HG03571 (cell line): ENCODE measurements at regions not wholly inside any gene's neighbourhood (a gene's known extent, or its start where the extent isn't known, plus 50 kb on each side); places are given as distances from the start of the nearest gene placed in this dataset.
"Not testable (repeated sequence)": the region's sequence is repeated elsewhere in the genome, so short reads cannot be mapped to it uniquely, and the experiment has no call there.

Experiments used
- ATAC-seq: cut with Tn5 transposase; IDR thresholded peaks from one replicate; pipeline ENCODE4 v1.9.1; 2021; ENCODE audit not compliant: unreplicated experiment

- ATAC-seq = no peak
Observed at GRCh38 chr3:137820366-137820765, 56.3 kb downstream of the SOX14 start.

- no peak for ATAC-seq
Observed at GRCh38 chr3:137835096-137835495, 71.0 kb downstream of the SOX14 start.

DNA sequence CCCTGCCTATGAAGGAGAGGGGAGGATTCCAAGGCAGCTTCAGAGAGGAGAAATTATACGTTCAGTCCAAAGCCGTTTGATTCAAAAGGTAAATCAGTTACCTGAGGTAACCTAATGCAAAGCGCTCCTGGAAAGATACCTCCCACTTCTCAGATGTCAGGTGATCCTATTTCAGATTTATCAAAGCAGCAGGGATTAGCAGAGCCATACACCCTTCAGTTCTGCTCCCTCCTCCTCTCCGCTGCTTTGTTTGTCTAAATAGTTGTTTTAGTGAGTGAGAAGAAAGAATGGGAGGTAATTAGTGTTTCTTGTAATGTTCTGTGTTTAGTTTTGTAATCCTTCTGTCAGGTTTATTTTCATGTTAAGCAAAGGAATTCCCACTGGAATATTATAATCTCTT lies 81.1 kb downstream of the SOX14 start:
- ATAC-seq = no peak

DNA sequence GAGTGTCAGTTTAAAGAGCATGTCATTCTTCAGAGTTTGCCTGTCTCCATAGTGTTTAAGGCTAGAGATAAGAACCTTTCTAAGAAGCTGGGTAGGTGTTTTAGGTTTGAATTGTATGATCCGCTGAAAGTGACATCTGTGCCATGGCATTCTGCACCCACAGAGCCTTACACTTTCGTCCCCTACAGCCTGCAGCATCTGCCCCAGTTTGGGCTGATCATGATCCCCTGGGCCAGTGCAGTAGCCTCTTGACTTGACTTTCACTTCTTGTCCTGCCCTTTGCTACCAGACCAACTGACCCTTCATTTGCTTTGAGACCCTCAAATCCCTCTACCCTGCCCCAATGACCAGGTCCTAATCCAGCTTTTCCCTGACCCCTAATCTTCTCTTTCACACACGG lies 81.6 kb downstream of the SOX14 start:
- ATAC-seq = no peak

DNA sequence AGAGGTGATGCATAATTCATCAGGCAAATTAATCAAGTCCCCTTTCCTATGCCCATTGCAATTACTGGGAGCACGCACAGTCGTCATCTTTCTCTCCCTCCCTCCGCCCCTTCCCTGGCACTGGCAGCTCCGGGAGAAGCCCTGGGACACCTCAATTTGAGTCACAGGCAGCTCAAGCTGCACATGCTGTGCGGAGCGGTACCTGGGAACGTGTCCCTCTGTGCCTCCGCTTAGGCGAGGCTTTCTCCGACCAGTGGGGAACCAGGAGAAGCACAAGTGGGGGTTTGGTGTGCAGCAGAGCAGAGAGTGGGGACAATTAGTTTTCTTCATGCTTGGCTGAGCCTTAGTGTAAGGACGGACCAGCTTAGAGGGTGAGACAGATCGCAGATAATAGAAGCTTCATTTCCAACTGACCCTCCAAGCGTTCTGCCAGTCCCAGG lies 88.3 kb downstream of the SOX14 start:
- no peak for ATAC-seq

DNA sequence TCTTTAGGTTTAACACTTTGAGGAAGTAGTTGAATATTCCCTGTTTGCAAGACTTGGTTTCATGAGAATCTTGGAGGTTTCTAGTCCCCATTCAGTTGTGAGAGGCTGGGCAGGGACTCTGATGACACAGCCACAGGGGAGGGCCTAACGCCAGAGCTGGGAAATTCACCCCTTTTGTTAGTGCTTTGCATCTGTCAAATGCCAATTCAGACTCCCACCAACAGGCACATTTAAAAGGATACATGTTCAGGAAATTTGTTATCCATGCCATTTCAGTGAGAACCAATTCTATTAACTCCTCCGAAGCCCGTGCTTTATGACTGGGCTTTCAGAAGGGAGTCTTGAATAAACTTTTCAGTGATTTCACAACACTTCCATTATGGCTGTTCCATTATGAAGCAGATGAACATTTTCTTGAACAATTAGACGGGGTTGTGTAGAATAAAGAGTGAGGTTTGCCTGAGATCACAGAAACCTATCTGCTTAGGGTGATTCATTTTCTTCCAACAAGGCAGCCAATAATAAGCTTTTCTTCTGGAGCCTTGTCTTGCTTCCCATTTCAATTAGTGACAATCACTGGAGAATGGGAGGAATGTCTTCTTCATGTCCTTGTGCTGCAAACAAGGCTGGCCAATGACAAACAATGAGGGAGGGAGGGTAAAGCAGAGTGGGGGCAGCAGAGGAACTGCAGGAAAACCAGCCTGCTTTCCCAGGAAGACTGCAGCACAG lies 90.6 kb downstream of the SOX14 start:
- ATAC-seq = no peak

DNA sequence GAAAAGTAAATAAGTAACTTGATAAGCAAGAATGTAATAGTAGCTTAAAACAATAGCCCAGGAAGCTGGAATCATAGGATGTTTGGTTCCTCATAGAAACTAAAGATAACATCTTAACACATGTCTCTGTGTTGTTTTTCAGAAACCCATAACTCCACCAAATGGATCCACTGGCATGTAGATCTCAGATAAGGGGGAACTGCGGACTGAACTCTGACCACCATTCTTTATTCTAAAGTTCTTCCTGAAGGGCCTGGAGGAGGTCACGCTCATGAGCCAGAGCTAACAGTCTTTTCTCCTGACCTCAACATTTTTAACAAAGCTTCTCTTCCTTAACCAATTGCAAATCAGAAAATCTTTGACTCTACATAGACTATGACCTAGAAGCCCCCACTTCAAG lies 101.9 kb downstream of the SOX14 start:
- no peak for ATAC-seq

DNA sequence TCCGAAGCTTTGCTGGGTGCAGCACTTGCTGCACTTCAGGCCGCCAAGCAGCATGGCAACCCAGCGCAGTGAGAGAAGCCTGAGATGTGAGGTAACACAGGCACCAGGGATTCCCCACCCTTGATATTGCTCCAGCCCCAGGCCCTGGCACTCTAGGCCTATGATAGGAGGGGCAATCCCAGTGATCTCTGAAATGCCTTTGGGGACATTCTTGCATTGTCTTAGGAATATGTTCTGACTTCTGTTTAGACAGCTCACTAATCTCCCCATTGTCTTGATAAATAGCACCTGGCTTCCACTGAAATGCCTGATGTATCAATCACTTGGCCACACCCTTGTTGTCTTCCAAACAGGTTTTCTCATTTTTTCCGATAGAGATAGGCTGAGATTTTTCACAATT lies 102.8 kb downstream of the SOX14 start:
- ATAC-seq = no peak

DNA sequence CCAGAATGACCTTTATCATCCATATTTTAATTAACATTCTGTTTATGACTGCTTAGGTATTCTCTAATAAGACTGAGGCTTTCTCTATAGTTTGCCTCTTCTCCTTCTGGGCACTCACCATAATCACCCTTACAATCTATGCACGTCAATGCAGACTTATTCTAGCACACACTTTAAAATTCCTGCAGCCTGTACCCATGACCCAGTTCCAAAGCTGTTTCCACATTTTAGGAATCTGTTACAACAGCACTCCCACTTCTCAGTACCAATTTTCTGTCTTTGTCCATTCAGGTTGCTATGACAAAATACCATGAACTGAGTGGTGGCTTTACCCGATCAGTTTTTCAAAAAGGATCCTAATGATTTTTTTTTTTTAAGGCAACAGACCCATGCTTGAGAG lies 103.5 kb downstream of the SOX14 start:
- ATAC-seq = no peak

GRCh38 chr3:137869022-137869421 lies 104.9 kb downstream of the SOX14 start:
- no peak for ATAC-seq

DNA sequence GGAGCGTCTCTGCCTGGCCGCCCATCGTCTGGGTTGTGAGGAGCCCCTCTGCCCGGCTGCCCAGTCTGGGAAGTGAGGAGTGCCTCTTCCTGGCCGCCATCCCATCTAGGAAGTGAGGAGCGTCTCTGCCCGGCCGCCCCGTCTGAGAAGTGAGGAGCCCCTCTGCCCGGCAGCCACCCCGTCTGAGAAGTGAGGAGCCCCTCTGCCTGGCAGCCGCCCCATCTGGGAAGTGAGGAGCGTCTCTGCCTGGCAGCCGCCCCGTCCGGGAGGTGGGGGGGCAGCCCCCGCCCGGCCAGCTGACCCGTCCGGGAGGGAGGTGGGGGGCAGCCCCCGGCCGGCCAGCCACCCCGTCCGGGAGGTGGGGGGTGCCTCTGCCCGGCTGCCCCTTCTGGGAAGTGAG lies 108.5 kb downstream of the SOX14 start:
- not testable (repeated sequence) for ATAC-seq

GRCh38 chr3:137896842-137897241 lies 113.1 kb upstream of the CLDN18 start:
- not testable (repeated sequence) for ATAC-seq

DNA sequence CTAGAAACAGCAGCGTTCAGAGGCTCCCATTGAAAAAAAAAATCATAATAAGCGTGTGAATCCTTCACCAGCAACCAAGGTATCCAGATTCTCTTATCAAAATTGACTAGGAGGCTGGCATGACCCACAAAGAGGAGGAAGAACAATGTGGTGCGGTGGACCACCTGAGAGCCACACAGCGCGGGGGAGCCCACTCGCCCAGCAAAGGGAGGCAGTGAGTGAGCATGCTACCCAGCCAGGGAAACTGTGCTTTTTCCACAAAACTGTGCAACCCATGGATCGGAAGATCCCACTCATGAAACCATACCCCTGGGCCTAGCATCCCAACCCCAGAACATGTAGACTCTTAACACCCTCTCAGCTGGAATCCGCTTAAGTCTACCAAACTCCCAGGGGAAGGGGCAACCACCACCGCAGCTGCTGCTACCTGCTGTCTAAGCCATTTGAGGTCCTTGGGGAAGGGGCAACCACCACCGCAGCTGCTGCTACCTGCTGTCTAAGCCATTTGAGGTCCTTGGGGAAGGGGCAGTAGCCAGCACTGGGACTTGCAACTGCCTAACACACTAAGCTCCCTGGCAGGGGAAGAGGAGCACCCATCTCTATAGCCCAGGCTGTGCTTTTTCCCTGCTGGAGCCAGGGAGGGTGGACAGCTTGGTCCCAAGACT lies 102.8 kb upstream of the CLDN18 start:
- no peak for ATAC-seq

DNA sequence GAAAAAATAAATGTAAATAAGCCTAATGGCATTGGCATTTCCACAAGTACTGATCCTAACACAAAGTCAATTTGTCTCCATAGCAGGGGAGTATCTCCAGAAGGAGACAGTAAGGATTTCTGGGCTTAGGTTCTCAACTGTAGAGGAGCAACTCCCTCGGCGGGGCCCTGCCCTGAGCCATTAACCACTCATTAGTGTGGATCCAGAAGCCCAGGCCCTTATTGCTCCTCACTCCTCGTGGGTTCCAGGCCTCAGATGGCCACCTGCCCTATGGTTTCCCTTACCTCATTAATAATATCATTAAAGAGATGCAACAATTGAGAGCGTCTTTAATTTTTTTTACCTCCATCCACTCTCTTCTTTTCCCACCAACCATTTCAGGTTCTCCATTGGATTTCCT lies 85.3 kb upstream of the CLDN18 start:
- no peak for ATAC-seq

GRCh38 chr3:137925080-137925479 lies 84.9 kb upstream of the CLDN18 start:
- ATAC-seq = no peak

DNA sequence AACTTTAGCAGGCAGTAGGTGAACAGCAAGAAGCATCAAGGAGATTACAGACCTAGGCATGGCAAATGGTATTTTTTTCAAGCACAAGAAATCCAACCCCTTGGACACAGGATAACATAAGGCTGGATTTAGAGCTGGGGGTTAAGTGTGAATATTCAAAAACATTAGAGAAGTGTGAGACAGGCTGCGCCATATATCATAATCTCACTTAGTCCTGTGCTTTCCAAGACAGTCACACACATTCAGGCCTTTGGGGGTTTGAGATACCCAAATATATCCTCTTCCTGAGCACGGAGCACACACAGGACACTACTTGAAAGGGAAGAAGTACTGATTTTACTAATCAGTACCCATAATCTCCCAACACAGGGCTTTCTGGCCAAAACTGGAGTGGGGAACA lies 83.0 kb upstream of the CLDN18 start:
- no peak for ATAC-seq

- no peak for ATAC-seq
Observed at GRCh38 chr3:137930976-137931375, 79.0 kb upstream of the CLDN18 start.

- ATAC-seq = no peak
Observed at GRCh38 chr3:137938876-137939275, 71.1 kb upstream of the CLDN18 start.

DNA sequence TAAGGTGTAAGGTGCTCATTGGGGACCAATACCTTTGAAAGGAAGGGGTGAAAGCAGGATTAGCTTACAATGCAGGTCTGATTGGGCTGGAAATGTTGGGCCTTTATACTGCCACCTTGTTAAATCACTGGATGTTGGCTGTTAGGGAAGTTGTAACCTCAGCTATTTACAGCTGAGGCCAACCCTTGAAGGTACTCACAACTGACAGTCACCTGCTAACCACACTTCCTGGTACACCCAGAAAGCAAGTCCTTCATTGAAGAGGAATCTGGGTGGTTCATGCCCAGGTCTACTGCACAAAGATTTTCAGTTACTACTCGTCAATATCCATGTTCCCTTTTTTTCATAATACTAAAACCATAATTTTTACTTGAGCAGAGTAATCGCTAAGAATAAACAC lies 65.4 kb upstream of the CLDN18 start:
- no peak for ATAC-seq

DNA sequence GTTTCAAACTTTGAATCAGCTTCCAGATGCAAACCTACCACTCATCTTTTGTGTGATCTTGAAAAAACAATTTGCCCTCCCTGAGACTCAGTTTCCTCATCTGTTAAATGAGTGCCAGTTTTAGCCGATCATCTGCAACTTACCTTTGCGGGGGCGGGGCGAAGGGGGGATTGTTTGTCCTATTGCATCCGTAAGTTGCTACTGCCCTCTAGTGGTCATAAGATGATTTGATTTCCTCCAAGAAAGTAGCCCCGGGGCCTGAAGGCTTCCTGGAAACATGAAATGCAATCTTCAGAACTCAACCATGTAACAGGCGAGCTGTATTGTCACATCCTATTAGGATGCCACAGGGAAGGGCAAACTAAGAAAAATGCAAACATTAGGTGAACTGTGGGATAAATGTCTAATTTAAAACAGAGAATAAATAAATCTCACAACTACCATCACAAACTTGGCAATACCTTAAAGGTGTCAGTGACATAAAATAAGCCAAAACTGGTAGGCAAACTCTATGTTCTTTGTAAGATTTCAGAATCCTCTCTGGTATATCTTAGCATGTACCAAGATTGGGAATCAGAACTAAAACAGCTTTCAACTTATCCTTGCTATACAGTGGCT lies 63.5 kb upstream of the CLDN18 start:
- ATAC-seq = peak; percentile 52

- ATAC-seq = no peak
Observed at GRCh38 chr3:137947117-137947516, 62.8 kb upstream of the CLDN18 start.

GRCh38 chr3:137948400-137949072 lies 61.4 kb upstream of the CLDN18 start:
- ATAC-seq = no peak
